SK-N-SH (cell line): ENCODE measurements at regions not wholly inside any gene's neighbourhood (a gene's known extent, or its start where the extent isn't known, plus 50 kb on each side); places are given as distances from the start of the nearest gene placed in this dataset.

Source experiments
- CTCF ChIA-PET: fragments of 300-600, 350-600 bp; formaldehyde crosslinking; extraction: SDS; loops from one replicate; lab custom pipeline; 2021; lab: Yijun Ruan, JAX
- POLR2A ChIA-PET: fragments of 350-600 bp; sonication (Branson Sonifier 250); formaldehyde crosslinking; extraction: SDS; loops from one replicate; lab custom pipeline; 2020; ENCODE audit warnings: antibody characterized with exemption, inconsistent platforms; lab: Yijun Ruan, JAX
- DNase-seq: peaks from one replicate; pipeline ENCODE4 v3.0.0; 2012
- H2AFZ ChIP-seq: fragments of 200-600 bp; sonication (generic); 2 replicates; pipeline ENCODE4 v1.8.1; 2016; ENCODE audit warnings: antibody characterized with exemption, mild to moderate bottlenecking, low read depth
- H3F3A ChIP-seq: fragments of 200-600 bp; sonication (generic); replicated peaks from 2 replicates; pipeline ENCODE3; 2016; ENCODE audit warnings: antibody characterized with exemption, mild to moderate bottlenecking; ENCODE audit not compliant: insufficient read depth
- H3K27ac ChIP-seq, 2 experiments: fragments of 200-500 bp in 1 of 2; fragments of 200-600 bp in 1 of 2; sonication (Bioruptor generic) in 1 of 2; sonication (generic), shearing (Covaris generic) in 1 of 2; 2 replicates each; pipeline versions ENCODE4 v1.5.1 to v1.6.1; 2014 to 2016; ENCODE audit warnings: low read depth in 2 of 2, inconsistent platforms in 1 of 2, low read length in 1 of 2, mild to moderate bottlenecking in 1 of 2, mixed read lengths in 1 of 2
- H3K27me3 ChIP-seq: fragments of 200-600 bp; sonication (generic), shearing (Covaris generic); 2 replicates; pipeline ENCODE4 v1.6.1; 2016; ENCODE audit warnings: mixed run types; ENCODE audit not compliant: insufficient read depth
- H3K36me3 ChIP-seq, 2 experiments: fragments of 200-500 bp in 1 of 2; fragments of 200-600 bp in 1 of 2; sonication (Bioruptor generic) in 1 of 2; sonication (generic) in 1 of 2; replicated peaks in 1 of 2; 2 replicates each; pipeline versions ENCODE3 to v1.5.1; 2014 to 2016; ENCODE audit warnings: low read length in 1 of 2, mild to moderate bottlenecking in 1 of 2; ENCODE audit not compliant: insufficient read depth in 2 of 2, control insufficient read depth in 1 of 2
- H3K4me1 ChIP-seq, 2 experiments: fragments of 200-500 bp in 1 of 2; fragments of 200-600 bp in 1 of 2; sonication (Bioruptor generic) in 1 of 2; sonication (generic), shearing (Covaris generic) in 1 of 2; 2 replicates each; pipeline versions ENCODE4 v1.5.1 to v1.6.1; 2014 to 2016; ENCODE audit warnings: low read depth in 1 of 2, low read length in 1 of 2, mixed run types in 1 of 2; ENCODE audit not compliant: insufficient read depth in 2 of 2, control insufficient read depth in 1 of 2
- H3K4me2 ChIP-seq: fragments of 200-600 bp; sonication (generic), shearing (Covaris generic); 2 replicates; pipeline ENCODE4 v1.6.1; 2017; ENCODE audit warnings: mixed run types
- H3K4me3 ChIP-seq, 2 experiments: fragments of 200-500 bp in 1 of 2; fragments of 200-600 bp in 1 of 2; sonication (Bioruptor generic) in 1 of 2; sonication (generic), shearing (Covaris generic) in 1 of 2; 2 replicates each; pipeline versions ENCODE4 v1.5.1 to v1.8.1; 2014 to 2016; ENCODE audit warnings: low read depth in 2 of 2, inconsistent platforms in 1 of 2, low read length in 1 of 2, mild to moderate bottlenecking in 1 of 2, mixed read lengths in 1 of 2, moderate library complexity in 1 of 2
- H3K79me2 ChIP-seq: fragments of 200-600 bp; sonication (generic); 2 replicates; pipeline ENCODE4 v1.8.1; 2017; ENCODE audit warnings: mild to moderate bottlenecking; ENCODE audit not compliant: insufficient read depth
- H3K9ac ChIP-seq: fragments of 200-600 bp; sonication (generic); 2 replicates; pipeline ENCODE4 v1.6.1; 2017; ENCODE audit warnings: mixed run types
- H3K9me2 ChIP-seq: fragments of 200-600 bp; sonication (generic); 2 replicates; pipeline ENCODE4 v1.6.1; 2017; ENCODE audit warnings: mixed run types
- H3K9me3 ChIP-seq: fragments of 200-600 bp; sonication (generic); 2 replicates; pipeline ENCODE4 v1.6.1; 2017; ENCODE audit warnings: mixed run types, mild to moderate bottlenecking, moderate library complexity
- H4K20me1 ChIP-seq: fragments of 200-600 bp; sonication (generic); 2 replicates; pipeline ENCODE4 v1.6.1; 2017; ENCODE audit warnings: mild to moderate bottlenecking, mixed run types; ENCODE audit not compliant: insufficient read depth
- ELF1 ChIP-seq: IDR thresholded peaks from 2 replicates; pipeline ENCODE4 v1.4.0; 2012
- FOXJ3 ChIP-seq: sonication (generic); formaldehyde crosslinking; IDR thresholded peaks from 2 replicates; pipeline ENCODE4 v1.5.1; 2020; ENCODE audit warnings: mild to moderate bottlenecking, missing genetic modification reagents
- FOXM1 ChIP-seq: IDR thresholded peaks from 2 replicates; pipeline ENCODE4 v1.4.0; 2012; ENCODE audit warnings: low read depth, mild to moderate bottlenecking
- GABPA ChIP-seq: IDR thresholded peaks from 2 replicates; pipeline ENCODE4 v1.4.0; 2012; ENCODE audit warnings: low read depth, mild to moderate bottlenecking
- GATA2 ChIP-seq: sonication (generic); formaldehyde crosslinking; IDR thresholded peaks from 2 replicates; pipeline ENCODE4 v1.5.0; 2020; ENCODE audit warnings: mild to moderate bottlenecking, missing genetic modification reagents
- JUND ChIP-seq: IDR thresholded peaks from 2 replicates; pipeline ENCODE4 v1.4.0; 2012
- MAX ChIP-seq: IDR thresholded peaks from 2 replicates; pipeline ENCODE4 v1.4.0; 2012; ENCODE audit warnings: low read depth
- MEF2A ChIP-seq: IDR thresholded peaks from 2 replicates; pipeline ENCODE4 v1.4.0; 2012; ENCODE audit warnings: low read depth, borderline replicate concordance
- NRF1 ChIP-seq: IDR thresholded peaks from 2 replicates; pipeline ENCODE4 v1.6.1; 2012; ENCODE audit warnings: low read depth, mild to moderate bottlenecking, low read length
- POLR2AphosphoS5 ChIP-seq: IDR thresholded peaks from 2 replicates; pipeline ENCODE4 v1.6.1; 2012; ENCODE audit warnings: low read depth, low read length
- RFX5 ChIP-seq: IDR thresholded peaks from 2 replicates; pipeline ENCODE4 v1.6.1; 2012; ENCODE audit warnings: mild to moderate bottlenecking, improper control_type of control experiment, low read length
- RXRA ChIP-seq: IDR thresholded peaks from 2 replicates; pipeline ENCODE4 v1.4.0; 2012; ENCODE audit warnings: low read depth, mild to moderate bottlenecking, borderline replicate concordance
- SIN3A ChIP-seq: IDR thresholded peaks from 2 replicates; pipeline ENCODE4 v1.6.1; 2012; ENCODE audit warnings: low read depth, mild to moderate bottlenecking, low read length, moderate library complexity, borderline replicate concordance
- TAF1 ChIP-seq: IDR thresholded peaks from 2 replicates; pipeline ENCODE4 v1.6.1; 2012; ENCODE audit warnings: low read depth, mild to moderate bottlenecking, low read length, moderate library complexity, borderline replicate concordance
- TCF12 ChIP-seq: IDR thresholded peaks from 2 replicates; pipeline ENCODE4 v1.4.0; 2012
- ZBTB33 ChIP-seq: IDR thresholded peaks from 2 replicates; pipeline ENCODE4 v1.4.0; 2012; ENCODE audit warnings: low read depth, borderline replicate concordance
- WGBS: methylation state at CpG from one replicate; pipeline ENCODE4 v1.1.6; 2017; ENCODE audit warnings: low lambda C conversion rate; 5-methylcytosine and 5-hydroxymethylcytosine counted together
- TF ChIP-seq, protein P1 (sequence below): IDR thresholded peaks from 2 replicates; pipeline ENCODE4 v1.4.0; 2012; ENCODE audit warnings: low read depth, borderline replicate concordance

- no peak overlapping the region for H3K27ac ChIP-seq
- H3K9ac ChIP-seq: no peak overlapping the region
- H3F3A ChIP-seq: peaks cover 2% of the 10 kb centered on the region
- no peak overlapping the region for H3K4me2 ChIP-seq
- no peaks in the 10 kb centered on the region; a peak in 1 of 4 replicates for H3K4me1 ChIP-seq
- no peak overlapping the region for H2AFZ ChIP-seq
- no peaks in the 10 kb centered on the region for H3K79me2 ChIP-seq
- ChIA-PET CTCF (interaction anchor here (0.5 kb wide), 1 partner anchor 314 kb away, joined by 3 read pairs; no protein-coding TSS in a partner anchor), POLR2A (no interaction called here)
- no peaks in the 10 kb centered on the region for H3K9me3 ChIP-seq
- no peak overlapping the region for H3K4me3 ChIP-seq
- no peaks in the 10 kb centered on the region for H3K36me3 ChIP-seq
- H3K27me3 ChIP-seq: no peaks in the 10 kb centered on the region
- H3K9me2 ChIP-seq: no peaks in the 10 kb centered on the region
- H4K20me1 ChIP-seq: no peaks in the 10 kb centered on the region
- WGBS: 89% methylated on average over 5 of the region's 5 CpGs
- TF ChIP-seq GABPA: no peak
- TF ChIP-seq, all 33 proteins: peak for 0
- DNase-seq: no peak
Observed at GRCh38 chr2:144094408-144095151, 425.3 kb downstream of the ZEB2 start.

- WGBS: 78% methylated on average over 3 of the region's 3 CpGs
- Histone ChIP-seq H2AFZ (no peak overlapping the region), H3K4me3 (no peak overlapping the region), H3K9me3 (no peaks in the 10 kb centered on the region), H3K27ac (no peak overlapping the region), H3K36me3 (no peaks in the 10 kb centered on the region), H3K27me3 (no peaks in the 10 kb centered on the region), H4K20me1 (no peaks in the 10 kb centered on the region), H3F3A (peaks cover 6% of the 10 kb centered on the region), H3K9me2 (no peaks in the 10 kb centered on the region), H3K4me1 (no peaks in the 10 kb centered on the region; a peak in 1 of 4 replicates), H3K4me2 (no peak overlapping the region), H3K79me2 (no peaks in the 10 kb centered on the region), H3K9ac (no peak overlapping the region)
- ChIA-PET CTCF (no interaction called here), POLR2A (no interaction called here)
- no peak for TF ChIP-seq GABPA
- DNase-seq: no peak
Observed at GRCh38 chr2:144091622-144092021, 428.3 kb downstream of the ZEB2 start.

DNA sequence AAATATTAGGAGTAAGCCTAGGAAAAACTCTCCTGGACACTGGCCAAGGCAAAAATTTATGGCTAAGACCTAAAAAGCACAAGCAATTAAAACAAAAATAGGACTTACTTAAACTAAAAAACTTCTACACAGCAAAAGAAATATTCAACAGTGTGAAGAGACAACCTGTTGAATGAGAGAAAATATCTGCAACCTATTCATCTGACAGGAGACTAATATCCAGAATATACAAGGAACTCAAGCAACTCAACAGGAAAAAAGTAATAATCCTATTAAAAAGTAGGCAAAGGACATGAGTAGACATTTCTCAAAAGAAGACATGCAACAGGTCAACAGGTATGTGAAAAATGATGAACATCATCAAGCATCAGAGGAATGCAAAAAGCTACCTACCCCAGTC, 431.1 kb downstream of the ZEB2 start:
- POLR2A ChIA-PET: no interaction called here

More for the DNA sequence above, 431.1 kb downstream of the ZEB2 start:
- no peak for DNase-seq
- Histone ChIP-seq H3K79me2 (no peaks in the 10 kb centered on the region), H3K9ac (no peak overlapping the region), H3K27ac (no peak overlapping the region), H3K9me3 (no peaks in the 10 kb centered on the region), H4K20me1 (no peaks in the 10 kb centered on the region), H3K4me2 (no peak overlapping the region), H3K27me3 (no peaks in the 10 kb centered on the region), H2AFZ (no peak overlapping the region), H3K36me3 (no peaks in the 10 kb centered on the region), H3F3A (peaks cover 17% of the 10 kb centered on the region), H3K9me2 (no peaks in the 10 kb centered on the region), H3K4me3 (no peak overlapping the region), H3K4me1 (peaks cover 0 to 8% of the 10 kb centered on the region in 2 experiments; a peak in 1 of 4 replicates)
- CTCF ChIA-PET: no interaction called here
- TF ChIP-seq RFX5: no peak
- no peak for TF ChIP-seq JUND
- TF ChIP-seq, protein P1, sequence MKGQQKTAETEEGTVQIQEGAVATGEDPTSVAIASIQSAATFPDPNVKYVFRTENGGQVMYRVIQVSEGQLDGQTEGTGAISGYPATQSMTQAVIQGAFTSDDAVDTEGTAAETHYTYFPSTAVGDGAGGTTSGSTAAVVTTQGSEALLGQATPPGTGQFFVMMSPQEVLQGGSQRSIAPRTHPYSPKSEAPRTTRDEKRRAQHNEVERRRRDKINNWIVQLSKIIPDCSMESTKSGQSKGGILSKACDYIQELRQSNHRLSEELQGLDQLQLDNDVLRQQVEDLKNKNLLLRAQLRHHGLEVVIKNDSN: no peak
- TF ChIP-seq POLR2AphosphoS5: no peak
- no peak for TF ChIP-seq NRF1
- no peak for TF ChIP-seq ZBTB33
- TF ChIP-seq FOXM1: no peak
- TF ChIP-seq TAF1: no peak
- TF ChIP-seq MEF2A: no peak
- no peak for TF ChIP-seq GATA2 (CRISPR knock-in tag)
- TF ChIP-seq FOXJ3: no peak
- TF ChIP-seq TCF12: no peak
- TF ChIP-seq ELF1: no peak
- no peak for TF ChIP-seq SIN3A
- TF ChIP-seq MAX: no peak
- no peak for TF ChIP-seq RXRA
